ENCODE measurements at regions not wholly inside any gene's neighbourhood (a gene's known extent, or its start where the extent isn't known, plus 50 kb on each side); places are given as distances from the start of the nearest gene placed in this dataset.
"Not testable (repeated sequence)": the region's sequence is repeated elsewhere in the genome, so short reads cannot be mapped to it uniquely, and the experiment has no call there.

DNA sequence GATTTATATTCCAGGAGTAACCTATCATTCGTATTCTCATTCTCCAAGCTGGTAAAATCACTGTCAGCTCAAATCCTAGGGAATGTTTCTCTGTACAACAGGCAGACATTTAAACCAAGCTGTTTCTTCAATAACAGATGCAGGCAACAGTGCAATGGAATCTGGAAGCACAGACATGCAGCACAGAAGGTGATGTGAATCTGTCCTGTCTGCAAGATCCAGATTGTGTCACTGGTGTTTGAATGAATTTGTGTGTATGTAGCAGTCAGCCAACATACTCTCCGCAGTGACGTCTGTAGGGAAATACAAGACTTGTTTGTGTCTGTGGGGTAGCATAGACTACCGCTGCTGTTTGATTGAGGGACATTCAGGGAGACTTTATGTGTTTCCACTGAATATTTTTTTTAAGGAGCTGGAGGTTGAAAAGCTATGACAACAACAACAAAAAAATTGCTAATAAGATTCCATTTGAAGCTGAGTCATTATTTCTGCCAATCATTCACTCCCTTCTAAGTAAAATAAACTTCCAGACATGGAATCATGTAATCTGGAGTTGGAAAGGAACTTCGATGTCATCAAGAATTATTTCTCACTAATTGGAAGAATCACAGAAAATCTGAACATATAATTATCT, 122.9 kb upstream of the MYO3A start:
- DNase-seq, result no peak

DNA sequence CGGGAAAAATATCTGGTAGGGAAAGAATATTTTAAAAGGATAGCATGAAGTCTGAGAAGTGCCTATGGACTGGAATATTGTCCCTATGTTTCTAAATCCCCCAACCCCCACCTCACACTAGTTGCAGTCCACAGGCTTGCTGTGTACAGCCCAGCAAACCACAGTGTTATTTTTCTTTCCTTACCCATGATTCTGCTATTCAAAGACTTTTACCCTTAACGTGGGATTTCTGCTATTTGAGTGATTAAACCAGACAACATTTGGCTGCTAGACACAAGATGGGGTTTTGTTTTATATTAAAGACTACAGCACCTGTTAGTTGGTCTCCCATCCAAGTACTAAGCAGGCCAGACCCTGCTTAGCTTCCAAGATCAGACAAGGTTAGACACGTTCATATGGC, 120.5 kb upstream of the MYO3A start:
- no peak for DNase-seq

DNA sequence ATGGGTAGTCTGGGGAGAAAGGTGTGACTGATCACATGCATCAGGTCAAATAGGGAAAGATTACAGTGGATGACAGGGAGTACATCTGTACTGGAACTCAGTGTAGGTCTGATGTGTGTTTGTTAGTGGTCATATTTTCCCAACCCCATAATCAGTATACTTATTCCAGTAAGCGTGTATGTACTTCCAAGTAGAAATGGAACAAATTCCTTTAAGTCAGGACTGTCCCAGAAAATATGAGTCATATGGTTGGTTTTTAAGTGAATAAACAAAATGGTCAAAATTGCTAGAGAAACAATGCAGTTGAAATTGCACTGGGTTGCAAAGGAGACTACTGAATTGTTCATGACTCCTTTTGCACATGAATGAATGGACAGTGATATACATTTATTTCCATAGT, 118.8 kb upstream of the MYO3A start:
- no peak for DNase-seq

DNA sequence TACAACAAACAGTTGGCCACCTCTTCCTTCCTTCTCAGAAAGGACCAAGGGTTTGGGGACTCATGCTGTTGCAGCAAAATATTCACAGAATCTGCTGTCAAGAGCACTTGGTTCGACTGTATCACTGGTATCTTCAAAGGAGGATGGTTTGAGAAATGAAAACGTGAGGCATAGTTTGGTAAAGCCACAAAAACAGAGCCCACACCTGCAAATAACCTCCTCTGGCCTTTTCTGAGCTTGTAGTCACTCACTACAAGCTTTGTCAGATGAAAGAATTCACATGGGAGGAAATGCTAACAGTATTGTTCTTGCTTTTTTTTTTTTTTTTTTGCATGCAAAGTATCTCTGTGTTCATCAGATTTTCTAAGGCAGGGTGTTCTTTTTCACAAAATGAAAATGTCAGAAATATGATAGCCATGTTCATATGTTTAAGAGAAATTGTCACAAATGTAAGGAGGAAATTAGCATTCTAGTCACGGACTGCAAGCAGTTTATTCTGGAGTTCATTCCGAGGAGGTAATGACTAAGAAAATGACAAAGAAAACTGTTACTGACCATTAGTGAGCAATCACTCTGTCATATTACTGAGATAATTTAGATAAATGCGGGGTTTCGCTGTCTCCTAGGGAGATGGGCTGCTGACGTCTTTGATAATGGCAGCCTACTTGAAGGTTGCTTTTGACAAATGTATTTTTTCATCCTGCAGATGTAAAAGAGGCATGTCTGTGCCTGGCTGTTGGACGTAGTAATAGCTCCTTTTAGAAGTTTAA, 117.8 kb upstream of the MYO3A start:
- DNase-seq, result no peak

DNA sequence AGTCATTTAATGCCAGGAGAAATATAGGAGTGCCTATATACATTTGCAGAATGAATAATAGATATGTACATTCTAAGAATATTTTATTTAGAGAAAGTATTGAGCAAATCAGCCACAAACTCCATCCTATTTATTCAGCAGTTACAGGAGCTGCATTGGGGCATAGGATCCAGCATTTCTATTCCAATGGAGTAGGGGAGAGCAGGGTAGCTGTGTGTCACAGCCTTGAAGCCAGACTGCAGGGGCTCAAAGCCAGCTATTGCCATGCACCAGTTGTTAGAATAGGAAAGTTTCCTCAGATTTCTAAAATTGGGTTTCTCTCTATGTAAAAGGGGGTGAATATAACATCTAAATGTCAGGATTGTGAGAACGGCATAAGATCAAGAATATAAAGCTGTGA, 116.8 kb upstream of the MYO3A start:
- no peak for DNase-seq

DNA sequence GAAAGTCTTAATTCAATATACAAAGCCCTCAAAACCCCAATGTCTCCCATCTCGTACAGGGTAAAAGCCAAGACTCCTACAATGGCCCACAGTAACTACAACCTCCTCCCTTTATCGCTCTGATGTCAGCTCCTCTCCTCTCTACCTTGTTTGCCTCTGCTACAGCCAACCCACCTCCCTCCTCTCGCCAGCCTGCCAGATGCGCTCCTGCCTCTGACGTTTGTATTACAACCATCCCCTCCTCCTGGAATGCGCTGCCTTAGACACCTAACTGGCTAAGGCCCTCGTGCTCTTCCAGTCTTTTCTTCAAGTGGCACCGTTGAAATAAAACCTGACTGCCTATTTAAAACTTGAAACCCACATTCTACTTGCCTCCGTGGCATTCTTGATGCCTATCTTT, 115.3 kb upstream of the MYO3A start:
- DNase-seq, result no peak

DNA sequence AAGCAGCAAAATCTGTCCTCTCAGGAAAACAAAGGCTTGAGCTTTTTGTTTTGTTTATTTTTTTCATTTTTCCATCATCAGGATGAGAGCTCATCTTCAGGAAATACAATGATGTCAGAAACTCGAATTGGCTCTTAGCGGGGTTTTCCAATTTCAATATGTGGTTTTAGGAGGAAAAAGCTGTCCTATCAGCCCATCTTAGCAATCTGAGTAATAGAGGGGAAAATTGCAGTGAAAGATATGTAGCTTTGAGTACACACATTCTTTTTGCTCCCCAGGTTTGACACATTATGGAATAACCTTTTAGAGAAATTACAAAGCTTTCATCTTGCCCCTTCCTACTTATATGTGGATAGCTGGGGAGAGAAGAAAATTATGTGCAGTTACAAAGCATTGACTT, 113.6 kb upstream of the MYO3A start:
- DNase-seq, result no peak

DNA sequence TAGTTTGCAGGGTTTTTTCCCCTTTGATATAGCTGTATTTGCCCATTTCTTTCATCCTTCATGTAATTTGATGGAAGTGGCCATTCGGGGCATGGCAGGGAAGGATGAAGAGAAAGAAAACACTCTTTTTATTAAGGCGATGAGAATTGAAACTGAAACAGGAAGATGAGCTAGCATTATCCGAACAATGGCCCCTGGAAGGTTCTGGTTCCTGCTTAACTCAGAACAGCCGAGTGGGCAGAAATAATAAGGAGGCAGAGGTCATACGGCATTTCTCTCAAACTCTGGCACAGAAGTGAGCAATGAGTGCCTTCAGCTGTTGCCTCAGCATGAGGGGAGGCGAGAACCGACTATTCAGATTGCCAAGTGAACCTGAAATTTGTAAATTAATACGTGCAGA, 113.2 kb upstream of the MYO3A start:
- no peak for DNase-seq

DNA sequence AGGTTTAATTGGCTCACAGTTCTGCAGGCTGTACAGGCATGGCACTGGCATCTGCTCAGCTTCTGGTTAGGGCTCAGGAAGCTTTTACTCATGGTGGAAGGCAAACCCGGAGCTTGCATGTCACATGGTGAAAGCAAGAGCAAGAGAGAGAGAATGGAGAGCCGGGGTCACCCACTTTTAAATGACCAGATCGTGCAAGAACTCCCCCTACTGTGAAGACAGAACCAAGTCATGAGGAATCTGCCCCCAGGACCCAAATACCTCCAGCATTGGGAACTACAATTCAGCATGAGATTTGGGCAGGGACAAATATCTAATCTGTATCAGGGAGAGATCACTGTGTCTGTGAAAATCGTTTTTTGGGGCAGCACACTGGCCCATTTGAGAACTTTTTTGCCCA, 110.0 kb upstream of the MYO3A start:
- no peak for DNase-seq

DNA sequence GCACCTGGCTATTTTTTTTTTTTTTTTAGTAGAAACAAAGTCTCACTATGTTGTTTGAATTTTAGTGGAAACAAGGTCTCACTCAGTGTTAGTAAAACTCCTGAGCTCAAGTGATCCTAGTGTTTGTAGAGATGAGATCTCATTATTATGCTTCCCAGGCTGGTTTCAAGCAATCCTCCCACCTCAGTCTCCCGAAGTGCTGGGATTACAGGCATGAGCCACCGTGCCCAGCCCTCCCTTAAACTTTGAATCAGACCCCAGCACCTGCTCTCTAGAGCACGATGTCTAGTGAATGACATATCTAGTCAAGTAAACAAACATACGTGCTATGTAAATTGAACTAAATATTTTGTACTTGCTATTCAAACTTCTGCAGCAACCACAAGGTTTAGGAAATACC, 105.6 kb upstream of the MYO3A start:
- no peak for DNase-seq

DNA sequence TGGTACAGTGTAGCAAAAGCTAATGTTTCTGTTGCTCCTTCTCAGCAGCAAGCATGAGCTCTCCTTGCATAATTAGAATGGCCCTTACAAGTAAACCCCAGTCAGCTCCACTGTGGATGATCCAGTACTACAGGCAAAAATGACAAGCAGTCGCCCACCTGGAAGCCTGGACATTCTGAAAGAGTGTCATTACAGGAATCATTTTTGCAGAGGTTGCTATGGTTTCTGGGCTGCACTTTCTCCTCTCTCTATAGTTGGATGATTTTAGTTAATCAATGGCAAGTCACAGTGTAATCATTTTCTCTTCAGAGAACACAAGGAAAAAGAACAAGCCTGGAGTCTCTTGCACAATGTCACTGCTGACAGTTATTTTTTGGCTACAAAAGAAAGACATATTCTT, 102.9 kb upstream of the MYO3A start:
- DNase-seq, result no peak

DNA sequence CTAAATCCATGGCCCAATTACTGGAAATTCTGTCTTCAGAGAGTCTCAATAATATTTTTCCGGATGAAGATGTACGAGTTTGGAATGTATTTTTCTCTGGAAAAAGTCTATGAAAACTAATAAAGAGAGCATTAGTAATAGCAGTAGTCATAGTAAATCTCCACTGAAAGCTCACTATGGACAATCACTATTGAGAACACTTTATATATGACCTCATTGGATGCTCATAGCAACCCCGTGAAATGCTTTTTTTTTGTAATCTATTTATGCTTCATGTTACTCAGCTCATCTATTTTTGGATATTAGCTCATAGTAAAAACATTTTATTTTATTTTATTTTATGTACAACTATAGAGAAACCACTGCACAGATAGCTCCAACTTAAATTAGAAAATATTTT, 94.3 kb upstream of the MYO3A start:
- no peak for DNase-seq

DNA sequence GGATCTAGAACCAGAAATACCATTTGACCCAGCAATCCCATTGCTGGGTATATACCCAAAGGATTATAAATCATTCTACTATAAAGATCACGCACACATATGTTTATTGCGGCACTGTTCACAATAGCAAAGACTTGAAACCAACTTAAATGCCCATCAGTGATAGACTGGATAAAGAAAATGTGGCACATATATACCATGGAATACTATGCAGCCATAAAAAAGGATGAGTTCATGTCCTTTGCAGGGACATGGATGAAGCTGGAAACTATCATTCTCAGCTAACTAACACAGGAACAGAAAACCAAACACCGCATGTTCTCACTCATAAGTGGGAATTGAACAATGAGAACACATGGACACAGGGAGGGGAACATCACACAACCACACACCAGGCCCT, 93.2 kb upstream of the MYO3A start:
- DNase-seq, result not testable (repeated sequence)

DNA sequence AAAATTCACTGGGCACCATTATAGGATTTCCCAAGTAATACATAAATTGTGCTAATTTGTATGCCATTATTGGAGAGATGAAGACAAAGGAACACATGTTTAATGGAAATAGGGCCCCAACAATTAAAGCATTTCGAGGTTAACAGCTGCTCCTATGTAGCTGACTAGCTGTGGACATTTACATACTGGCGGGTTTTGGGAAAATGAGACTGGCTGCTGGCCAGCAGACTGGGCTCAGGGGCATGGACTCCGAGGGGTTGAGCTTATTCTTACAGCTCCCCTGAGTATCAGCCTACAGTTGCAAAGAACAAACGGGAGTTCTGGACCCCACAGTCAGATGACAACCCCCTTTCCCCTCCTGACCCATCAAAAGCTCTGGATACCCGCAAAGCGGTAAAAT, 91.9 kb upstream of the MYO3A start:
- no peak for DNase-seq

DNA sequence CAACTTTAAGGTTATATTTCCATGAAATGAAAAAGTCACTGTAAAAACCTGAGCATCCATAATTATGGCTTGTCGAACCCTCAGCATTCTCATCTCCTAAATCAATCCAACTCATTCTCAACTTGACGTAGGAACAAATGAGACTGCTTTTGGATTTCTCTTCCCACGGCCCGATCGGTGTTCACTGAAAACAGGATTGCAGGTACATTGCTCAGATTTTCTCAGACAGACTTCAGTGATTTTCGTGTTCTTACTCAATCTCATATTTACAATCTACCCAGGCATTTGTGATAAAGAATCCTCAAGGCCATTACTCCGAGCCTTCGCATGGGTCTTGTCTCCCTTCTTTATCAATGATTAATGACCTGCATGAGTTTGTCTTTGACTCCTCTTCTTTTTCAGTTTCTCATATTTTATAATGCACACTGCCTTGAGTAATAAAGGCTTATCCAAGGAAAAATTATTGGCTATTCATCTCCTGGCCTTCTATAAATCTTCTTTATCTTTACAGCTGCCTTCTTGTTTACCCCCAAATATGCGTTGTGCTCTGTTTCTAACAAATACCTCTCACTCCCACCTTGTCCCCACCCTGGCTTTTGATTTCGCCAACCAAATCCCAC, 90.4 kb upstream of the MYO3A start:
- no peak for DNase-seq

DNA sequence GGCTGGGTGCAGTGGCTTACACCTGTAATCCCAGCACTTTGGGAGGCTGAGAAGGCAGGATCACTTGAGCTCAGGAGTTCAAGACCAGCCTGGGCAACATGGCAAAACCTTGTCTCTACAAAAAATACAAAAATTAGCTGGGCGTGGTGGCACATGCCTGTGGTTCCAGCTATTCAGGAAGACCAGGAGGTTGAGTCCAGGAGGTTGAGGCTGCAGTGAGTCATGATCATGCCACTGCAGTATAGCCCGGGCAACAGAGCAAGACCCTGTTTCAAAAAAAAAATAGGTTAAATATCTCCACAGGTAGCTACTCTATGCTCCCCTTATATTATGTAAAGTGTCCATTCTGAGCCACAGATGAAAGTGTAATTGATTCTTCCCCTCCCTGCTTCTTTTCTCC, 89.3 kb upstream of the MYO3A start:
- not testable (repeated sequence) for DNase-seq

DNA sequence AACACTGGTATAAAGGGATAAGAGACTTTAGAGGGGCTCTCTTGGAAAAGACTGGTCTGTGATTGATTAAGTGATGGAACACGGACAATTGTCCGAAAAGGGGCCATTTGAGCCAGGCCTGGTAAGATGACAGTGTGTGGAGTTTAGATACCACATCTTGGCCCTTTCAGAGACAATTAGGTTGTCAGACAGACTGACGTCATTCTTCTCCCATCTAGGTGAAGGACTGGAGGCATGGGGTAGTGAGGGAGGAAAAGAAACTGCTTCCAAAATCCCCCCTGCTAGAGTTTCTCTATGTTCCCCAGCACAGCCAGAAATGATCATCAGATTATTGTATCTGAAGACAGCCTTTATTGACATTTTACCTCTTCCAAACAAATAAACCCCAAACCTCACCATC, 84.8 kb upstream of the MYO3A start:
- DNase-seq, result no peak

DNA sequence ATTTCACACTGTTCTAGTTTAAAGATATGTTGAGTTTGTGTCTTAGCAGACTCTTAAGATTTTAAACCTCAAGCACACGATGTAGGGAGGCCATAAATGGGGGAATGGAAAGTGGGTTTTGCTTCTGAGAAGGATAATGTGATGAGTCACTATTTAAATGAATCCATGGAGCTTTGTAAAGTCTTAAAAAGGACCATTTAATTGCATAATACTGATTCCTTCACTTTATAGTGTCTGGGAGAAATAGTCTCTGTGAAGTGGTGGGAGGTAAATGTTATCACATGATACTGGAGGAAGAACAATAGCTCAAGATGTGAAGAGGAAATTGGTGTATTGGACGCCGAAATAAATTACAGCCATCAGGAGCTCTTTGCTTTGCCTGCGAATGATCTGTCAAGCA, 84.0 kb upstream of the MYO3A start:
- no peak for DNase-seq

DNA sequence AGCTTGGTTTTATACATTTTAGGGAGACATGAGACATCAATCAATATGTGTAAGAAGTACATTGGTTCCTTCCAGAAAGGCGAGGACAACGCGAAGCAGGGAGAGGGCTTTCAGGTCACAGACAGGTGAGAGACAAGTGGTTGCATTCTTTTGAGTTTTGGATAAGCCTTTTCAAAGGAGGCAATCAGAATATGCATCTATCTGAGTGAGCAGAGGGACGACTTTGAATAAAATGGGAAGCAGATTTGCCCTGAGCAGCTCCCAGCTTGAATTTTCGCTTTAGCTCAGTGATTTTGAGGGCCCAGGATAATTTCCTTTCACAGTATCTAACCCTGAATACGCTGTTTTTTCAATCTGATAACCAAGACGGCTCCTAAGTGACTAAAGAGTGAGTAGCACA, 82.5 kb upstream of the MYO3A start:
- DNase-seq, result no peak

DNA sequence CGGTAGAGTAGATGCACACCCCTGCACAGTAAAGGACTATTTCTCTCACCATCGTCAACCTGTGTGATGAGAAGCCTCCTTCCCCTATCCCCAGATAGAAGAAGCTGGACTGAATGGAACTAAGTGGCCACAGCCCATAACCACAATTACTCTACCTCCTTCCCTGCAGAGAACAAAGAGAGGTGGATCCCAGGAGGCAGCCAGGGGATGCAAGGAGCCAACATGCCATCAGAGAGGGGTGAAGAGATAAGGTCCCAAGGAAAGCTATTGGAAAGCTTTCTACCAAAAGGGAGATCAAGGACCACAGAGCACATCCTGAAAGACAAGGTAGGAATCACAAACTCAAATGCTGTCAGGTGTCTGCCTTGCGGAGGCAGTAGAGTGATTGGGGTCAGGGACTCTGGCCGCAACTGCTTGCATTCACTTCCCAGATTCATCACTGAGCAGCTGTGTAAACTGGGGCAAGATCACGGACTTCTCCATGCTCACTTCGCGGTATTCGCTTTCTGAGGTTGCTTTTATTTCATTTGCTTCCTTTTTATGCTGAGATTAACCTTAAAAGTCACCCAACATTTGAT, 81.6 kb upstream of the MYO3A start:
- no peak for DNase-seq

DNA sequence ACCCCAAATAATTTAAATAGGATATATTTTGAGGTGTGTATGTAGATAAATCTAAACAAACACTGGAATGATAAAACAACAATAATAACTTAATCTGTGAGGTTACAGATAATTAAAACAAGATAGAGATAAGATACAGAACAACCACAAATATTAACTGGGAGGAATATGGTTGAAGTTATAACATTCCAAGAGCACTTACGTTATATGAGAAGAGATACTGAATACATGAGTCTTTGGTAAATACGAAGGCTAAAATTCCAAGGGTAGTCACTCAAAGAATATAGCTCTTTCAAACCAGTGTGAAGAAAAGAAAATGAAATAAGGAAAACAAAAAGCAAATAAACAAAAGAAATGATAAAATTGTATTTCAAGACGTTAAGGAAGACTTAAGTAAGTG, 76.0 kb upstream of the MYO3A start:
- no peak for DNase-seq

DNA sequence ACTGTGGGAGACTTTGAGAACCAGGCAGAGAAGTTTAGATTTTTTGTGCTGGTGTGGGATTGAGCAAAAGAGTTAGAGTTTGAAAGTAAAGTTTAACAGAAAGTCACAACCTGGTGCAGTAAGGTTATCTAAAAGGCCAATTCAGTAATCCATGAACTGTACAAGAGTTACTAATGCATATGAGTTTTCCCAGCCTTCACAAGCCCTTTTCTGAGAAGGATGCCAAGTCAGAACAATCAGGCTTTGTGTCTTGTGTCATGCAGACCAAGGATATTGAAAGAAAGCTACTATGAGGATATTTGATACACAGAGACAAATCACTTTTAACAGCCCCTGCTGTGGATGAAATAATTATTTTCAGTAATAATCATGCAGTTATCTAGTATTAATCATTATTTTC, 68.8 kb upstream of the MYO3A start:
- no peak for DNase-seq

DNA sequence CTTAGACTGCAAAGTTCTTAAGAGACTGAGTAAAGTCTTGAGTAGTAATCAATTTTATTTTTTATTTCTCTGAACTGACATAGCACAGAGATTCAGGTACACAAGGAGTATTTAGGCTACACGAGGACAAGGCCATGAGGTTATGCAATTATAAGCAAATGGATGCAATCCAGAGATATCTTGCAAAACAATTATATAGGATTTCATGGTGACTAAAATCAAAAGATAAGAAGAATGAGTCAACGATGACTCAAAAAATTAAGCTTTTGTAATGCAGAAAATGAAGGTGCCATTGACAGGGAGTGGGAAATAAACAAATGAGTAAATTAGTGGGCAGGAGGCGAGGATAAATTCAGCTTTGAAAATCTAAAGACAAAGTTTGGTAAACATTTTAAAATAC, 66.7 kb upstream of the MYO3A start:
- DNase-seq, result no peak

DNA sequence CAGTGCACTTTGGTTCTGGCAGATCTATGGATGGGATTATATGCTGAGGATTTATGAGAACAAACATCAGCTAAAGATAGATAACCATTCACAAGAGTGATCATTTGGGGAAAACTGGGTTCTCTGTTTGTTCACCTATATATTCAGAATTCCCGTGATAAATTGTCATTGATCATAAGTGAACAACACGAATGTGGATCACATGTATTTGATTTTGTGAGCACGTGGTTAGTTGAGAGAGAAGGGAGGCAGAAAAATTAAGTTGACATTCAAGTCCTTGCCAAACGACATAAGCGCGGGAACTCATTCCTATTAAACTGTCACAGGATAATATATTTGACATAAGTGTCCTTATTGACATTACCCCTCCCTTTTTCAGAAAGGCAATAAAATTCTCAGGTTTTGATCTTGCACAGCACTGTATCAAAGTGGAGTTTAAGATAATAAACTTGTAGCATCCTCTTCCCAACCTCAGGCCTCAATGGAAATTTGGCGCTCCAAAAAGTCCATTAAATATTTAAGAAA, 64.9 kb upstream of the MYO3A start:
- no peak for DNase-seq

Data from effector CD4-positive, alpha-beta T cell (primary cell).